IgD-negative memory B cell (primary cell): ENCODE measurements at regions not wholly inside any gene's neighbourhood (a gene's known extent, or its start where the extent isn't known, plus 50 kb on each side); places are given as distances from the start of the nearest gene placed in this dataset.
"Not testable (repeated sequence)": the region's sequence is repeated elsewhere in the genome, so short reads cannot be mapped to it uniquely, and the experiment has no call there.

Source experiments
- H3K27ac Mint-ChIP-seq, 3 donors: one replicate each; pipeline ENCODE4 v1.8.0; 2020 to 2022; ENCODE audit warnings: mild to moderate bottlenecking in 3 of 3, mixed read lengths in 3 of 3, moderate library complexity in 1 of 3
- H3K27me3 Mint-ChIP-seq: one replicate; pipeline ENCODE4 v1.8.0; 2021; ENCODE audit warnings: mixed read lengths
- H3K36me3 Mint-ChIP-seq: one replicate; pipeline ENCODE4 v1.8.0; 2020; ENCODE audit warnings: mild to moderate bottlenecking, mixed read lengths
- H3K4me1 Mint-ChIP-seq, 3 donors: one replicate each; pipeline ENCODE4 v1.8.0; 2020 to 2022; ENCODE audit warnings: mixed read lengths in 3 of 3, mild to moderate bottlenecking in 1 of 3
- H3K4me3 Mint-ChIP-seq, 4 donors: one replicate each; pipeline ENCODE4 v1.8.0; 2020 to 2022; ENCODE audit warnings: mild to moderate bottlenecking in 4 of 4, mixed read lengths in 4 of 4, moderate library complexity in 3 of 4
- H3K9me3 Mint-ChIP-seq, 3 donors: one replicate each; pipeline ENCODE4 v1.8.0; 2020 to 2021; ENCODE audit warnings: mixed read lengths in 3 of 3, mild to moderate bottlenecking in 1 of 3

DNA sequence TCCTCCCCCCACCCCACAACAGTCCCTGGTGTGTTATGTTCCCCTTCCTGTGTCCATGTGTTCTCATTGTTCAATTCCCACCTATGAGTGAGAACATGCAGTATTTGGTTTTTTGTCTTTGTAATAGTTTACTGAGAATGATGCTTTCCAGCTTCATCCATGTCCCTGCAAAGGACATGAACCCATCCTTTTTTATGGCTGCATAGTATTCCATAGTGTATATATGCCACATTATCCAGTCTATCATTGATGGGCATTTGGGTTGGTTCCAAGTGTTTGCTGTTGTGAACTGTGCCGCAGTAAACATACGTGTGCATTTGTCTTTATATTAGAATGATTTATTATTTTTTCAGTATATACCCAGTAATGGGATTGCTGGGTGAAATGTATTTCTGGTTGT, 104.0 kb downstream of the CCDC74A start:
- not testable (repeated sequence) for H3K36me3 Mint-ChIP-seq, H3K9me3 Mint-ChIP-seq, H3K27me3 Mint-ChIP-seq, H3K27ac Mint-ChIP-seq, H3K4me1 Mint-ChIP-seq, H3K4me3 Mint-ChIP-seq

DNA sequence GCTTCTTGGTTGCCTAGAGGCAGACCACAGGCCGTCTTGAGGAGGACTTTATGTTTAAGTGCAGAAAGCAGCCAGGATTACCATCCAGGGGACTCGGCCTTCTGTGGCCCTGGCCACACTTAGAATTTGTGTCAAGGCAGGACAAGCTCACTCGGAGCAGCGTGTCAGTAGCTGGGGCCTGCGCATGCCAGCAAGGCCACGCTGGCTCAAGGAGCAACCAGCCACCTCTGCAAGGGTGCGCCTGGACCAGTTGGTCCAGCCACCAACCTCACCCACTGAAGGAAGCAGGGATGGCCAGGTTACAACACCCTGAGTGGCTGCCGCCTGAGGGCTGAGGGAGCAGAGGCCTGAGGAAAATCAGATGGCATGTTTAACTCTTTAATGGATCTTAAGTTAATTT, 105.7 kb downstream of the CCDC74A start:
- not testable (repeated sequence) for H3K4me3 Mint-ChIP-seq, H3K27ac Mint-ChIP-seq, H3K36me3 Mint-ChIP-seq, H3K9me3 Mint-ChIP-seq, H3K4me1 Mint-ChIP-seq, H3K27me3 Mint-ChIP-seq

- not testable (repeated sequence) for H3K27ac Mint-ChIP-seq, H3K36me3 Mint-ChIP-seq, H3K9me3 Mint-ChIP-seq, H3K27me3 Mint-ChIP-seq, H3K4me3 Mint-ChIP-seq, H3K4me1 Mint-ChIP-seq
Measured at GRCh38 chr2:131633827-131634695, 106.4 kb downstream of the CCDC74A start.

- Mint-ChIP-seq H3K27me3 (no peaks in the 10 kb centered on the region), H3K36me3 (no peaks in the 10 kb centered on the region), H3K27ac (no peak overlapping the region), H3K4me1 (no peaks in the 10 kb centered on the region), H3K9me3 (peaks cover 0 to 2% (median 1%) of the 10 kb centered on the region in 3 donors), H3K4me3 (no peak overlapping the region)
Measured at GRCh38 chr2:131635611-131636010, 107.9 kb downstream of the CCDC74A start.

GRCh38 chr2:131636704-131637308, 109.1 kb downstream of the CCDC74A start:
- not testable (repeated sequence) for H3K9me3 Mint-ChIP-seq, H3K27me3 Mint-ChIP-seq, H3K36me3 Mint-ChIP-seq, H3K4me3 Mint-ChIP-seq, H3K4me1 Mint-ChIP-seq, H3K27ac Mint-ChIP-seq

- H3K9me3 Mint-ChIP-seq, H3K4me1 Mint-ChIP-seq, H3K27ac Mint-ChIP-seq, H3K27me3 Mint-ChIP-seq, H3K36me3 Mint-ChIP-seq, H3K4me3 Mint-ChIP-seq: not testable (repeated sequence)
Measured at GRCh38 chr2:131639001-131639620, 111.4 kb downstream of the CCDC74A start.

- Mint-ChIP-seq H3K27me3 (peaks cover 9% of the 10 kb centered on the region), H3K9me3 (peaks cover 0 to 1% (median 0%) of the 10 kb centered on the region in 3 donors), H3K27ac (no peak overlapping the region), H3K36me3 (no peaks in the 10 kb centered on the region), H3K4me1 (peaks cover 0 to 2% (median 0%) of the 10 kb centered on the region in 3 donors), H3K4me3 (no peak overlapping the region)
Measured at GRCh38 chr2:131641414-131642206, 113.9 kb downstream of the CCDC74A start.

GRCh38 chr2:131643180-131643579, 115.5 kb downstream of the CCDC74A start:
- H3K9me3 Mint-ChIP-seq, H3K4me1 Mint-ChIP-seq, H3K27ac Mint-ChIP-seq, H3K36me3 Mint-ChIP-seq, H3K4me3 Mint-ChIP-seq: not testable (repeated sequence)
- peaks cover 13% of the 10 kb centered on the region for H3K27me3 Mint-ChIP-seq

DNA sequence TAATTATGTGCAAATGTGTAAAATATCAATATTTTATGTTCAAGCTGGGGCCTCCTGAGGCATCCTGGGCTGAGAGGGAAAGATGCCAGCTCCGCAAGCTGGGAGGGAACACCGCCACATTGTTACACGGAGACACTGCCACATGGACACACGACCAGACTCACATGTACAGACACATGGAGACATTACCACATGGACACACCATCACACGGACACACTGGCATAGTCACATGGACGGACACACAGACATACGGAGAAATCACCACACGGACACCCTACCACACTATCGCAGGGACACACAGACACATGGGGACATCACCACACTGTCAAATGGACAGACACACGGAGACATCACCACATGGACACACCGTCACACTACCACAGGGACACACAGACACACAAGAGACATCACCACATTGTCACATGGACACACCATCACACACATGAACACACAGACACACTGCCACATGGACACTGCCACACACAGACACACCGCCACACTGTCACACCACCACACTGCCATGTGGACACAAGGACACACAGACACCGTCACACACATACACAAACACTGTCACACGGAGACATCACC, 117.6 kb downstream of the CCDC74A start:
- Mint-ChIP-seq H3K27me3 (peaks cover 13% of the 10 kb centered on the region), H3K4me1 (peaks cover 0 to 7% (median 5%) of the 10 kb centered on the region in 3 donors), H3K4me3 (no peak overlapping the region), H3K36me3 (no peaks in the 10 kb centered on the region), H3K27ac (no peak overlapping the region), H3K9me3 (peaks cover 0 to under 1% (median 0%) of the 10 kb centered on the region in 3 donors)

DNA sequence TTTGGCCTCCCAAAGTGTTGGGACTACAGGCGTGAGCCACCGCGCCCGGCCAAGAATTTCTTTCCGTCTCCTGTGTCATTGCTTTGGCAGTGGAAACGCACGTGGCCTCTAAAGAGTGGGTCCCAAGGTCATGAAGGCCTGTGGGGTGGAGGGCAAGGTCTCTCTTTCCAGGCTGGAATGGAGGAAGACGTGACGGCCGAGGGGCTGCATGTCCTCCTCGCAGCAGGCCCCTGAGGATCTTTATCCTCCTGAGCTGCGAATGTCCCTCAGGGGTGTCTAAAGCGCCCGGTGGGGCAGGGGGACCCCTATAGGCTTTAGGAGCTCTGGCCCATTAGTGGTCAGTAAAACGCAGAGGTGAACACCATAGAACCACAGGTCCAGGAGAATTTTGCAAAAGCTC, 118.5 kb downstream of the CCDC74A start:
- not testable (repeated sequence) for H3K27ac Mint-ChIP-seq, H3K36me3 Mint-ChIP-seq, H3K4me3 Mint-ChIP-seq, H3K9me3 Mint-ChIP-seq, H3K4me1 Mint-ChIP-seq
- peaks cover 13% of the 10 kb centered on the region for H3K27me3 Mint-ChIP-seq

DNA sequence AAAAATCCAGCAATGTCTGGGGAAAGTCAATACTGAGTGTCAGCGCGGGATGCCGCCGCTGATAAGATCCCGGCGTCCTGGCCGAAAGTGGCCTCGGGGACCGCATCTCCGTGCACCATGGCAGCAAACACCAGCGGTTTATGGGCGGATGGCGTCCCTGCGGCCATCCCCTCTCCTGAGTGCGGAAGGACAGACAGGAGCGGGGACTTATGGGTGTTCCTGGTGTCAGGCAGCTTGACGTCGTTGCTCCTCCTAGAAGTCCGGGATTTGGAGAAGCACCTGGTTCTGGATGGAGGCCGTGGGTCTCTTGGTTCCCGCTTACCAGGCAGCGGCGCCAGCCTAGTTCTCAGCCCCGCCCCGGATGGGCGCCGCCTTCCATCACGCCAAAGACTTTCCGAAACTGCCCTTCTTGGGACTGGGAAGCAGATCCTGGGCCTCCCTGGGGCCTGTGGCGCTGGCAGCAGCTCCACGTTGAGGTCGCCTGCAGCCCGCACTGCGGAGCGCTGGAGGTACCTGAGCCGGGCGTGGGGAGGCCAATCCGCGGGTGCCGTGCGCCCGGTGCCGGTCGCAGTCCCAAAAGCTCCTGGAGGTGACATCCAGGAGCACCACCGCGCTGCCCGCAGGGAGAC, 119.1 kb downstream of the CCDC74A start:
- Mint-ChIP-seq H3K27ac (no peak overlapping the region), H3K9me3 (no peaks in the 10 kb centered on the region), H3K27me3 (peaks cover 13% of the 10 kb centered on the region), H3K36me3 (no peaks in the 10 kb centered on the region), H3K4me3 (no peak overlapping the region), H3K4me1 (peaks cover 0 to 7% (median 3%) of the 10 kb centered on the region in 3 donors)

DNA sequence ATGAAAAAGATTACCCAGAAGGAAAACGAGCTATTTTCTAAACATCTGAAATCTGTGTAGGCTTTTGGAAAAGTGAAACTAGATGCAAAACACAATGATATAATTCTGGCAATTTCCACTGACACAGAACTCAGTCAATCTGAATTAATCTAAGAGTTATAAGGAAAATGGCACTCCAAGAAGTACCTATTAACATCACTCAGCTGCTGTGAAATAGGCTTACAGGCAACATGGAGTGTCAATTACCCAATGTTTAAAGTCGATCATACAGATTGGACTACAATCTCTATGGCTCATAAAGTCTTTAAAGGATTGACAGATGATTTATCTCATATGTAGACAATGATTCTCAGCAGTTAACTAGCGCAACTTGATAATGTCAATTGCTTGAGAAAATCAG, 120.9 kb downstream of the CCDC74A start:
- H3K4me3 Mint-ChIP-seq, H3K4me1 Mint-ChIP-seq, H3K27ac Mint-ChIP-seq, H3K9me3 Mint-ChIP-seq, H3K36me3 Mint-ChIP-seq: not testable (repeated sequence)
- H3K27me3 Mint-ChIP-seq, result peaks cover 12% of the 10 kb centered on the region

GRCh38 chr2:131652246-131652645, 124.6 kb downstream of the CCDC74A start:
- not testable (repeated sequence) for H3K27me3 Mint-ChIP-seq, H3K4me1 Mint-ChIP-seq, H3K4me3 Mint-ChIP-seq, H3K27ac Mint-ChIP-seq, H3K36me3 Mint-ChIP-seq, H3K9me3 Mint-ChIP-seq

GRCh38 chr2:131654107-131654506, 126.4 kb downstream of the CCDC74A start:
- not testable (repeated sequence) for H3K4me1 Mint-ChIP-seq, H3K27ac Mint-ChIP-seq, H3K4me3 Mint-ChIP-seq, H3K9me3 Mint-ChIP-seq, H3K27me3 Mint-ChIP-seq, H3K36me3 Mint-ChIP-seq
